GM12891 (cell line): ENCODE measurements at regions not wholly inside any gene's neighbourhood (a gene's known extent, or its start where the extent isn't known, plus 50 kb on each side); places are given as distances from the start of the nearest gene placed in this dataset.
"Not testable (repeated sequence)": the region's sequence is repeated elsewhere in the genome, so short reads cannot be mapped to it uniquely, and the experiment has no call there.

Experiments
- DNase-seq: peaks from one replicate; pipeline ENCODE4 v3.0.0; 2011; ENCODE audit warnings: low spot score; ENCODE audit not compliant: insufficient read length
- FAIRE-seq: peaks from 2 replicates; lab custom pipeline; 2011; peaks lifted over from hg19 to GRCh38; lab: Jason Lieb, UNC
- PAX5 ChIP-seq: IDR thresholded peaks from 2 replicates; pipeline ENCODE4 v1.6.1; 2011; ENCODE audit warnings: low read length, moderate library complexity, mild to moderate bottlenecking; ENCODE audit not compliant: insufficient read depth, severe bottlenecking
- POLR2A ChIP-seq: IDR thresholded peaks from 2 replicates; pipeline ENCODE4 v1.6.1; 2011; ENCODE audit warnings: low read depth, low read length, control low read depth
- POLR2AphosphoS5 ChIP-seq: IDR thresholded peaks from 2 replicates; pipeline ENCODE4 v1.6.1; 2011; ENCODE audit warnings: low read depth, low read length, control low read depth
- POU2F2 ChIP-seq: IDR thresholded peaks from 2 replicates; pipeline ENCODE4 v1.6.1; 2011; ENCODE audit warnings: low read depth, mild to moderate bottlenecking, control low read depth, low read length, moderate library complexity
- SPI1 ChIP-seq: IDR thresholded peaks from 2 replicates; pipeline ENCODE4 v1.6.1; 2011; ENCODE audit warnings: low read depth, low read length, control low read depth
- TAF1 ChIP-seq: IDR thresholded peaks from 2 replicates; pipeline ENCODE4 v1.6.1; 2011; ENCODE audit warnings: low read depth, low read length, control low read depth

DNA sequence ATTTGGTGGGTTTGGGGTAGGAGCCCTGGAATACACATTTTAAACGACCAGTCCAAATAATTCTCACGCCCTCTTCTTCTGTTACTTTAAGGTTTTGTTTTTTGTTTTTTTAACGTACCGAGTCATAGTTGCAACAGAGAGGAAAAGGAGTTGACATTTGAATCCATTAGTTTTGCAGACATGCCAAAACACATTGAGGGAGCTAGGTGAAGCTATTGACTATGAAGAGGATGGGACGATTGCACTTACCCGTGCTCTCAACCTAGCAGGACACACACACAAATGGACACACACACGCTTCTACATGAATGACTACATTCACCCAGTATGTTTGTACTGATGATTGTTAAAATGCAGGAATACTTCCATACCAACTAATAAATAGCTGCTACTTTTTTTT is 54.3 kb upstream of the CIT start:
- no peak for DNase-seq
- no peak for TF ChIP-seq POLR2AphosphoS5
- FAIRE-seq: no peak

GRCh38 chr12:119932921-119933320 is 55.8 kb upstream of the CIT start:
- FAIRE-seq: no peak
- no peak for DNase-seq
- TF ChIP-seq POU2F2 (no peak), TAF1 (no peak), SPI1 (no peak)

DNA sequence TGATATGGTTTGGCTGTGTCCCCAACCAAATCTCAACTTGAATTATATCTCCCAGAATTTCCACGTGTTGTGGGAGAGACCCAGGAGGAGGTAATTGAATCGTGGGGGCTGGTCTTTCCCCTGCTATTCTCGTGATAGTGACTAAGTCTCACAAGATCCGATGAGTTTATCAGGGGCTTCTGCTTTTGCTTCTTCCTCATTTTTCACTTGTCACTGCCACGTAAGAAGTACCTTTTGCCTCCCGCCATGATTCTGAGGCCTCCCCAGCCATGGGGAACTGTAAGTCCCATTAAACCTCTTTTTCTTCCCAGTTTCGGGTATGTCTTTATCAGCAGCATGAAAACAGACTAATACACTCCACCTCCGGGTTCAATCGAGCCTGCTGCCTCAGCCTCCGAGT is 54.3 kb upstream of the BICDL1 start:
- not testable (repeated sequence) for FAIRE-seq, DNase-seq

DNA sequence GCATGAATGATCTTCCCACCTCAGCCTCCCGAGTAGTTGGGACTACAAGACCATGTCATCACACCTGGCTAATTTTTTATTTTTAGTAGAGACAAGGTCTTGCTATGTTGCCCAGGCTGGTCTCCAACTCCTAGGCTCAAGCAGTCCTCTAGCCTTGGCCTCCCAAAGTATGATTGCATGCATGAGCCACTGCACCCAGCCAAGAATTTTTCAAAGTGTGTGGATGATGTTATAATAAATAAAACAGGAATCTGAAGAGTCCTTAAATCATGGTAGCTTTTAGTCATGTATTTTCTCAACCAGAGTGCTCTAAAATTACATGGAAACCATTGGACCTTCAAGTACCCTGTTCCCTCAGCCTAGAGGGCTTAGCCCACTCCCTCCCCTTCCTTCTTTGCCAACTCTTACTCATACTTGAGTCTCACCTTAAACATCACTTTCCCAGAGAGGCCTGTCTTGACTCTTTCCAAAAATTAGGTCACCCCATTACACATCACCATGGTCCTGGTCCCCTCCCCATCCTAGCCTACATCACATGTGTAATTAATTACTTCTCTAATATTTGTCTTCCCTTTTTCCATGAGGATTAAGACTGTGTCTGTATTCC is 52.2 kb upstream of the BICDL1 start:
- DNase-seq (no peak), FAIRE-seq (no peak)
- TF ChIP-seq SPI1: no peak
- no peak for TF ChIP-seq TAF1
- TF ChIP-seq POLR2AphosphoS5: no peak
- no peak for TF ChIP-seq PAX5
- no peak for TF ChIP-seq POLR2A
- no peak for TF ChIP-seq POU2F2

DNA sequence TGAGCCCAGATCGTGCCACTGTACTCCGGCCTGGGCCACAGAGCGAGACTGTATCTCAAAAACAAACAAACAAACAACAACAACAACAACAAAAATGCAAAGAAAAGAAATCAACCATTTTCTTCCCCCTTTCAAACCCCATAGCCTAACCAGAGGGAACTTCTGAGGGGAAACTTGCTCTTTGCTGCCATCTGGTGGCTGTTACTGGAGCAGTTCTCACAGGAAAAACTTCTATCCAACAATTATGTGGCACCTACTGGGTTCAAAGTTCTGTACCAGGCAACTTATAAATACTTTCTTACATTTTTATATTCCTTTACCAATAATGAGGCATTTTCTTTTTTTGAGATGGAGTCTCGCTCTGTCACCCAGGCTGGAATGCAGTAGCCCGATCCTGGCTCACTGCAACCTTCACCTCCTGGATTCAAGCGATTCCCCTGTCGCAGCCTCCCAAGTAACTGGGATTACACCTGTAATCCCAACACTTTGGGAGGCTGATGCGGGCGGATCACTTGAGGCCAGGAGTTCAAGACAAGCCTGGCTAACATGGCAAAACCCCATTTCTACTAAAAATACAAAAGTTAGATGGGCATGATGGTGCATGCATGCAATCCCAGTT is 50.9 kb upstream of the BICDL1 start:
- DNase-seq: peak; percentile 45
- TF ChIP-seq SPI1 (no peak), TAF1 (no peak)
- peak; percentile 75 for FAIRE-seq
